Tibial artery (tissue), 4 donors: ENCODE measurements at regions not wholly inside any gene's neighbourhood (a gene's known extent, or its start where the extent isn't known, plus 50 kb on each side); places are given as distances from the start of the nearest gene placed in this dataset.

Source experiments
- DNase-seq, 2 donors: peaks; one replicate each; pipeline ENCODE4 v3.0.0-alpha.2; 2019
- H3K27ac ChIP-seq, 2 donors: fragments of 200-600 bp; sonication (generic) in 1 of 2; 1 replicate in 1 of 2; 2 replicates in 1 of 2; pipeline ENCODE4 v1.5.1; 2018 to 2019; ENCODE audit warnings: mild to moderate bottlenecking in 1 of 2
- H3K27me3 ChIP-seq, 2 donors: fragments of 200-600 bp; sonication (generic) in 1 of 2; one replicate each; pipeline versions ENCODE4 v1.5.1 to v1.6.0; 2016 to 2019
- H3K36me3 ChIP-seq, 3 donors: fragments of 200-600 bp; sonication (generic) in 2 of 3; one replicate each; pipeline ENCODE4 v1.5.1; 2016 to 2019; ENCODE audit warnings: mild to moderate bottlenecking in 2 of 3
- H3K4me1 ChIP-seq, 4 donors: fragments of 200-600 bp; sonication (generic) in 2 of 4; 1 replicate in 3 of 4; 2 replicates in 1 of 4; pipeline ENCODE4 v1.5.1; 2016 to 2019
- H3K4me3 ChIP-seq, 2 donors: fragments of 200-600 bp; sonication (generic) in 1 of 2; 1 replicate in 1 of 2; 2 replicates in 1 of 2; pipeline ENCODE4 v1.5.1; 2018 to 2019; ENCODE audit warnings: mild to moderate bottlenecking in 2 of 2
- H3K9me3 ChIP-seq, 3 donors: fragments of 200-600 bp; sonication (generic) in 1 of 3; one replicate each; pipeline ENCODE4 v1.5.1; 2016 to 2019
- intact Hi-C: fragments of 100-400 bp; cut with DNase I; formaldehyde crosslinking; loops from one replicate; pipeline ENCODE4 v1.15.0; 2023; ENCODE audit warnings: low total_unique reads
- TF ChIP-seq, protein P1 (sequence below), 2 experiments: fragments of 200-600 bp in 1 of 2; fragments of 450-650 bp in 1 of 2; IDR thresholded peaks; one replicate each; pipeline ENCODE4 v1.5.1; 2017 to 2019; ENCODE audit warnings: antibody characterized with exemption in 2 of 2, mild to moderate bottlenecking in 1 of 2, moderate library complexity in 1 of 2

DNA sequence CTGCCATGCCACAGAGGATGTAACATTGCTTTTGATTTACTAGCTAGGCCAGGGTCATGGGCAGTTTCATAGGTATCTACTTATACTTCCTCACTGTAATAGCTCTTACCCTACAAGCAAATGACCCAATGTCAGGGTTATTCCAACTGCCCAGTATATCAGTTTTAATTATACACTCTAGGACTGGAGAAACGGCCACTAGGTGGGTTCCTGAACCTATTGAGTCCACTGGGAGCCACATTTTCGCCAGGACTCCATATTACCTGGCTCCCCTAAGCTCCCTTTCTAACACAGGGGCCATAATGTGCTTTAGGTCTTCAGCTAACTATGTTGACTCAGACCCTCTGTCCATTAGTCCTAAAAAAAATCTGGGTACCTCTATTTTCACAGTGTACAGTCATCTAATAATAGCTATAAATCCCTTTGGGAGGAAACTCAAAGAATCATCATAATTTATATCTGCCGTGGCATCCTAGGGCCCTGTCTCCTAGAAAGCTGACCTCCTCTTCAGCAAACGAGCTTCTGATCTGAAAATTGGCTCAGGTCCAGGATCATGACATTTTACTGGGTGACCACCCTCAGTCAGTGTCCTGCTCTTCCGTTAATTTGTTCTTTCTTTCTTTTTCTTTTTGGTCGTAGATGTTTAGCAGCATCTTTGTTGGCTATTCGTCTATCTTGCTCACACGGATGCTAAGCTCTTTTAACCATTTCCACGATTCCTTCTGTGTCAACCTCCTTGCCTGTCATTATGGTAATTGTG, 244.3 kb downstream of the FAM76B start:
- no peak overlapping the region for H3K27ac ChIP-seq
- H3K27me3 ChIP-seq, result no peaks in the 10 kb centered on the region
- TF ChIP-seq, protein P1, sequence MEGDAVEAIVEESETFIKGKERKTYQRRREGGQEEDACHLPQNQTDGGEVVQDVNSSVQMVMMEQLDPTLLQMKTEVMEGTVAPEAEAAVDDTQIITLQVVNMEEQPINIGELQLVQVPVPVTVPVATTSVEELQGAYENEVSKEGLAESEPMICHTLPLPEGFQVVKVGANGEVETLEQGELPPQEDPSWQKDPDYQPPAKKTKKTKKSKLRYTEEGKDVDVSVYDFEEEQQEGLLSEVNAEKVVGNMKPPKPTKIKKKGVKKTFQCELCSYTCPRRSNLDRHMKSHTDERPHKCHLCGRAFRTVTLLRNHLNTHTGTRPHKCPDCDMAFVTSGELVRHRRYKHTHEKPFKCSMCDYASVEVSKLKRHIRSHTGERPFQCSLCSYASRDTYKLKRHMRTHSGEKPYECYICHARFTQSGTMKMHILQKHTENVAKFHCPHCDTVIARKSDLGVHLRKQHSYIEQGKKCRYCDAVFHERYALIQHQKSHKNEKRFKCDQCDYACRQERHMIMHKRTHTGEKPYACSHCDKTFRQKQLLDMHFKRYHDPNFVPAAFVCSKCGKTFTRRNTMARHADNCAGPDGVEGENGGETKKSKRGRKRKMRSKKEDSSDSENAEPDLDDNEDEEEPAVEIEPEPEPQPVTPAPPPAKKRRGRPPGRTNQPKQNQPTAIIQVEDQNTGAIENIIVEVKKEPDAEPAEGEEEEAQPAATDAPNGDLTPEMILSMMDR (IDR thresholded peaks at IDR 0.05), result no peak
- no peak overlapping the region for H3K4me3 ChIP-seq
- H3K9me3 ChIP-seq, result no peaks in the 10 kb centered on the region
- DNase-seq, result no peak
- intact Hi-C loops, result no loop called here
- H3K36me3 ChIP-seq, result no peaks in the 10 kb centered on the region
- peaks cover 0 to 16% (median 8%) of the 10 kb centered on the region in 4 donors for H3K4me1 ChIP-seq

DNA sequence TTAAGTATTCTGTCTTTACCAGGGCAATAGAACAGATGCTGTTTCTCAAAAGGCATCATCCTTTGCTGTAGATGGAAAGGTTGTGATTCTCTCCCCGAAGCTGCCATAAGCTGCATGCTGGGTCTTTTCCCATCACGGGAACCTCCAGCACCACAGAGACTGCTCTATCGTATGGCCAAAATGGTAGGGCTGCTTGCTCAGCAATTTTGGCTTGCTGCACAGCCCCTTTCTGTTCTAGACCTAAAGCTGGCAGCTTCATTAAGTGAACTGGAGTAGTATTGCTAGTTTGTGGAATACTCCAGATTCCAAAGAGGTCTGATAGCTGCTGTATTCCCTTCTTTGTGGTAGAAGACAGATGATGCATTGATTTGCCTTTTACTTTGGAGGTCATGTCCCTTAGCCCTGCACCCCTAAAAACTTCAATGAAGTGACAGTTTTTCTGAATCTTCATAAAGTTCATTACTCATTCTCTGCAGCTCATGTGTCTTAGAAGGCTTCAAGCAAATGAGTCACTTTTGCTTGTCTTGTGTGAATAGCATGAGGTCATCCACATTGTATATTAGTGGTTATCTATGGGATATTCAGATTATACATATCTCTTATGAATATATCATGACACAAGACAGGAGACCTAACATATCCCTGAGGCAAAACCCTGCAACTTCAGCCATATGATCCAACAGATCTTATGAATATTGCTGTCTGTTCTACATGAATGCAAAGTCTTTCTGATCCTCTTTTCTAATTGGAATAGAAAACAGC, 245.3 kb downstream of the FAM76B start:
- intact Hi-C loops, result no loop called here
- Histone ChIP-seq H3K4me3 (no peak overlapping the region), H3K27ac (no peak overlapping the region), H3K27me3 (no peaks in the 10 kb centered on the region), H3K9me3 (no peaks in the 10 kb centered on the region), H3K4me1 (peaks cover 0 to 16% (median 8%) of the 10 kb centered on the region in 4 donors), H3K36me3 (no peaks in the 10 kb centered on the region)
- TF ChIP-seq, protein P1 (IDR thresholded peaks at IDR 0.05), result no peak
- DNase-seq, result no peak

DNA sequence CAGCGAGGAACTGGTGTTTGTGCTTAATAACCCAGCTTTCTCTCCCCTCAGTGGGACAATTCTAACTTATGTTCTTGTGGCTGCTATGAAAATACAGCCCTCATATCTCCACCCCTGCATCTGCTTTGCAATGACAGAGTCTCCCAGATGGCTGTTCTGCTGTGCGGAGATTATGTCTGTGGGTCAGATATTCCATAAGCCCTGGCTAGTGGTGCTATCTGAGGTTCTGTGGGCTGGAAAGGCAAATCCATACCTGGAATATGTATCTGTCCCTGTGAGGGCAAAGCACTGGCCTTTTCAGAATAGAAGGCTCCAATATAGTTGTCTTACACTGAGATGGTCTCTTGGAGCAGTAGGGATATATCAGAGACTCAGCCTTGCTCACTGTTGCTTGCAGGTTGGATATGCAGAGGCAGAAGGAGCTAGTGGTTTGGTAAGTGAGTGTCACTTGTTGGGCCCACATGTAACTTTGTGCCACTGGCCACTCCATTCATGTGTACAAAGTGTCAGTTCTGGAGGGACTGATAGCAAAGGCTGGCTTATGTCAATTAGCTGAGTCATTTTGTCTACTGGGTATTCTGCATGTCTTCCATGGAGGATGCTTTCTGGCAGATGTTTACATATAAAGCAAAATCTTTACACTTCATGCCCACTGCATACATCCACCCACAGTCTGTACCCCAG, 246.6 kb downstream of the FAM76B start:
- Histone ChIP-seq H3K9me3 (no peaks in the 10 kb centered on the region), H3K4me1 (peaks cover 0 to 13% (median 8%) of the 10 kb centered on the region in 4 donors), H3K27ac (no peak overlapping the region), H3K27me3 (no peaks in the 10 kb centered on the region), H3K4me3 (no peak overlapping the region), H3K36me3 (no peaks in the 10 kb centered on the region)
- TF ChIP-seq, protein P1 (IDR thresholded peaks at IDR 0.05), result no peak
- intact Hi-C loops, result no loop called here
- no peak for DNase-seq

DNA sequence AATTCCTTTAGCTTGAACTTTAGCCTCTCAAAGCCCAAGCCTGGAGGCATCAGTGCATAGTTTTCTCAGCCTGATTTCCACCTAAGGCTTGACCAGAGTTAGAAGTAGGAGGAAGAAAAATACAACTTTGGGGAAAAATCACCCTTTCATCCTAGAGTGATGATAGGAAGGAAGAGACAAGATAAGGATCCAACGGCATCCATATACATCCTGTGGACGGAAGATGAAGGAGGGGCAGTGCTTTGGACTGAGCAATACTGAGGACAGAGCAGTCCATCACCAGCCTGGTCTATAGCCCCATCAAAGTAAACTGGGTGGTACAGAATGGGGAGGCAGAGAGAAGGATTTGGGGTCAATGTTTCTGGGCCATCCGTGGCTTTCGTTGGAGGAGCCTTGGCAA, 247.9 kb downstream of the FAM76B start:
- H3K4me3 ChIP-seq, result no peak overlapping the region
- no peak overlapping the region for H3K27ac ChIP-seq
- H3K36me3 ChIP-seq, result no peaks in the 10 kb centered on the region
- DNase-seq, result no peak
- TF ChIP-seq, protein P1 (IDR thresholded peaks at IDR 0.05), result no peak
- no peaks in the 10 kb centered on the region for H3K9me3 ChIP-seq
- H3K4me1 ChIP-seq, result peaks cover 0 to under 1% (median 0%) of the 10 kb centered on the region in 4 donors
- H3K27me3 ChIP-seq, result no peaks in the 10 kb centered on the region
- intact Hi-C loops, result no loop called here

DNA sequence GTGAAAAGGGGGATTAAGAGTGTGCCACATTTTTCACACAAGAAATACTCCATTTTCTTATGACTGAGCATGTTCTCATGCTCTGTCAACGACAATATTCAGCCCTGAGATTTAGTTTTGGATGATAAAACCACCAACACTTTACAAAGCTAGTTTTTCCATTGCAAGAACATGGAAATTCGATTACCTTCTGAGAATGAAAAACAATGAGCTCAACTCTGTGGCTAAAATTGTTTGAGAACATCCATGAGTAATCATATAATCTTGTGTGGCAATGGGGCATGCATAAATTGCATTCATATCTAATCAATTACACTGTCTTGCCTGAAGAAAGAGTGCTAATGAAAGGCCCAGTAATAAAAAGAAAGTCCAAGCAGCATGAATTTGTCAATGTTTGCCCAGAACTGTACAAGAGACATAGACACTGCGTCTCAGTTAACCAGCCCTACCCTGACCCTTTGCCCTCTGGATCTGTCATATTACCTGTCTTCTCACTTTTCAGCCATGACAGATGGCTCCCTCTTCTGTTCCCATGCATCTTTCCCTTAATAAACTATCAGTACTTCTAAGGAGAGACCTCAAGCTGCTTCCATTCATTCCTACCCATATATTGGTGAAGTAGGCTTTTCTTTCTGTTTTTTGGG, 253.4 kb downstream of the FAM76B start:
- Histone ChIP-seq H3K27me3 (no peaks in the 10 kb centered on the region), H3K9me3 (no peaks in the 10 kb centered on the region), H3K4me3 (no peak overlapping the region), H3K4me1 (no peaks in the 10 kb centered on the region), H3K27ac (no peak overlapping the region), H3K36me3 (no peaks in the 10 kb centered on the region)
- no peak for DNase-seq
- TF ChIP-seq, protein P1 (IDR thresholded peaks at IDR 0.05), result no peak
- intact Hi-C loops, result no loop called here
